HL-60 (cell line): ENCODE measurements at regions not wholly inside any gene's neighbourhood (a gene's known extent, or its start where the extent isn't known, plus 50 kb on each side); places are given as distances from the start of the nearest gene placed in this dataset.

Source experiments
- DNase-seq, 2 experiments: peaks; one replicate each; pipeline ENCODE4 v3.0.0-alpha.2; 2010 to 2020; ENCODE audit warnings: low read depth in 1 of 2, low spot score in 1 of 2
- H3K27ac ChIP-seq: fragments of 250-450 bp; sonication (Bioruptor Pico); replicated peaks from 2 replicates; pipeline ENCODE4 v1.5.1; 2020; ENCODE audit warnings: mild to moderate bottlenecking, moderate library complexity
- H3K27me3 ChIP-seq: fragments of 250-450 bp; sonication (Bioruptor Pico); 2 replicates; pipeline ENCODE4 v1.5.1; 2021; ENCODE audit warnings: mild to moderate bottlenecking, moderate library complexity; ENCODE audit not compliant: insufficient read depth, poor library complexity, severe bottlenecking
- H3K4me3 ChIP-seq: replicated peaks from 2 replicates; pipeline ENCODE4 v1.5.1; 2011; ENCODE audit warnings: mild to moderate bottlenecking, control low read depth, low read length; ENCODE audit not compliant: insufficient read depth
- GABPA ChIP-seq: IDR thresholded peaks from 2 replicates; pipeline ENCODE4 v1.6.1; 2012; ENCODE audit warnings: low read depth
- POLR2AphosphoS5 ChIP-seq: IDR thresholded peaks from 2 replicates; pipeline ENCODE4 v1.6.1; 2012; ENCODE audit warnings: low read depth
- SPI1 ChIP-seq: IDR thresholded peaks from 2 replicates; pipeline ENCODE4 v1.6.1; 2012; ENCODE audit warnings: low read depth, mild to moderate bottlenecking, borderline replicate concordance
- TF ChIP-seq, protein P1 (sequence below): IDR thresholded peaks from one replicate; pipeline ENCODE4 v1.5.1; 2011; ENCODE audit warnings: low read length, control low read depth, inconsistent platforms; ENCODE audit not compliant: insufficient read depth
- TF ChIP-seq, protein P2 (sequence below): IDR thresholded peaks from 2 replicates; pipeline ENCODE4 v1.6.1; 2012; ENCODE audit warnings: low read depth; ENCODE audit not compliant: insufficient replicate concordance

- Histone ChIP-seq H3K27ac (no peak overlapping the region), H3K4me3 (no peak overlapping the region), H3K27me3 (no peaks in the 10 kb centered on the region)
- DNase-seq, result no peak
- TF ChIP-seq GABPA, result no peak
- TF ChIP-seq, protein P1, sequence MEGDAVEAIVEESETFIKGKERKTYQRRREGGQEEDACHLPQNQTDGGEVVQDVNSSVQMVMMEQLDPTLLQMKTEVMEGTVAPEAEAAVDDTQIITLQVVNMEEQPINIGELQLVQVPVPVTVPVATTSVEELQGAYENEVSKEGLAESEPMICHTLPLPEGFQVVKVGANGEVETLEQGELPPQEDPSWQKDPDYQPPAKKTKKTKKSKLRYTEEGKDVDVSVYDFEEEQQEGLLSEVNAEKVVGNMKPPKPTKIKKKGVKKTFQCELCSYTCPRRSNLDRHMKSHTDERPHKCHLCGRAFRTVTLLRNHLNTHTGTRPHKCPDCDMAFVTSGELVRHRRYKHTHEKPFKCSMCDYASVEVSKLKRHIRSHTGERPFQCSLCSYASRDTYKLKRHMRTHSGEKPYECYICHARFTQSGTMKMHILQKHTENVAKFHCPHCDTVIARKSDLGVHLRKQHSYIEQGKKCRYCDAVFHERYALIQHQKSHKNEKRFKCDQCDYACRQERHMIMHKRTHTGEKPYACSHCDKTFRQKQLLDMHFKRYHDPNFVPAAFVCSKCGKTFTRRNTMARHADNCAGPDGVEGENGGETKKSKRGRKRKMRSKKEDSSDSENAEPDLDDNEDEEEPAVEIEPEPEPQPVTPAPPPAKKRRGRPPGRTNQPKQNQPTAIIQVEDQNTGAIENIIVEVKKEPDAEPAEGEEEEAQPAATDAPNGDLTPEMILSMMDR, result no peak
- TF ChIP-seq POLR2AphosphoS5, result no peak
- TF ChIP-seq, protein P2, sequence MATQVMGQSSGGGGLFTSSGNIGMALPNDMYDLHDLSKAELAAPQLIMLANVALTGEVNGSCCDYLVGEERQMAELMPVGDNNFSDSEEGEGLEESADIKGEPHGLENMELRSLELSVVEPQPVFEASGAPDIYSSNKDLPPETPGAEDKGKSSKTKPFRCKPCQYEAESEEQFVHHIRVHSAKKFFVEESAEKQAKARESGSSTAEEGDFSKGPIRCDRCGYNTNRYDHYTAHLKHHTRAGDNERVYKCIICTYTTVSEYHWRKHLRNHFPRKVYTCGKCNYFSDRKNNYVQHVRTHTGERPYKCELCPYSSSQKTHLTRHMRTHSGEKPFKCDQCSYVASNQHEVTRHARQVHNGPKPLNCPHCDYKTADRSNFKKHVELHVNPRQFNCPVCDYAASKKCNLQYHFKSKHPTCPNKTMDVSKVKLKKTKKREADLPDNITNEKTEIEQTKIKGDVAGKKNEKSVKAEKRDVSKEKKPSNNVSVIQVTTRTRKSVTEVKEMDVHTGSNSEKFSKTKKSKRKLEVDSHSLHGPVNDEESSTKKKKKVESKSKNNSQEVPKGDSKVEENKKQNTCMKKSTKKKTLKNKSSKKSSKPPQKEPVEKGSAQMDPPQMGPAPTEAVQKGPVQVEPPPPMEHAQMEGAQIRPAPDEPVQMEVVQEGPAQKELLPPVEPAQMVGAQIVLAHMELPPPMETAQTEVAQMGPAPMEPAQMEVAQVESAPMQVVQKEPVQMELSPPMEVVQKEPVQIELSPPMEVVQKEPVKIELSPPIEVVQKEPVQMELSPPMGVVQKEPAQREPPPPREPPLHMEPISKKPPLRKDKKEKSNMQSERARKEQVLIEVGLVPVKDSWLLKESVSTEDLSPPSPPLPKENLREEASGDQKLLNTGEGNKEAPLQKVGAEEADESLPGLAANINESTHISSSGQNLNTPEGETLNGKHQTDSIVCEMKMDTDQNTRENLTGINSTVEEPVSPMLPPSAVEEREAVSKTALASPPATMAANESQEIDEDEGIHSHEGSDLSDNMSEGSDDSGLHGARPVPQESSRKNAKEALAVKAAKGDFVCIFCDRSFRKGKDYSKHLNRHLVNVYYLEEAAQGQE, result no peak
- no peak for TF ChIP-seq SPI1
Observed at GRCh38 chr3:21835264-21835663, 84.3 kb upstream of the ZNF385D start.

- Histone ChIP-seq H3K27ac (no peak overlapping the region), H3K4me3 (no peak overlapping the region), H3K27me3 (no peaks in the 10 kb centered on the region)
- no peak for DNase-seq
- no peak for TF ChIP-seq POLR2AphosphoS5
- TF ChIP-seq, protein P1, result no peak
- TF ChIP-seq, protein P2, result no peak
- no peak for TF ChIP-seq SPI1
- no peak for TF ChIP-seq GABPA
Observed at GRCh38 chr3:21836227-21836626, 85.2 kb upstream of the ZNF385D start.

GRCh38 chr3:21839176-21839575 is 88.2 kb upstream of the ZNF385D start:
- H3K27ac ChIP-seq, result no peak overlapping the region
- TF ChIP-seq SPI1 (no peak), GABPA (no peak), POLR2AphosphoS5 (no peak)
- TF ChIP-seq, protein P2, result no peak
- TF ChIP-seq, protein P1, result no peak
- no peak overlapping the region for H3K4me3 ChIP-seq
- no peak for DNase-seq
- no peaks in the 10 kb centered on the region for H3K27me3 ChIP-seq
